Renal cortical epithelial cell (primary cell): ENCODE measurements at regions not wholly inside any gene's neighbourhood (a gene's known extent, or its start where the extent isn't known, plus 50 kb on each side); places are given as distances from the start of the nearest gene placed in this dataset.
"Not testable (repeated sequence)": the region's sequence is repeated elsewhere in the genome, so short reads cannot be mapped to it uniquely, and the experiment has no call there.

Experiments used
- DNase-seq: peaks from one replicate; pipeline ENCODE4 v3.0.0-alpha.2; 2011; ENCODE audit warnings: low read depth

- DNase-seq, result no peak
Measured at GRCh38 chr13:23947893-23948292, 50.6 kb upstream of the C1QTNF9B start.

GRCh38 chr13:23949200-23949599 lies 51.9 kb upstream of the C1QTNF9B start:
- DNase-seq, result no peak

GRCh38 chr13:23949736-23950135 lies 52.4 kb upstream of the C1QTNF9B start:
- no peak for DNase-seq

- DNase-seq, result peak; percentile 36
Measured at GRCh38 chr13:23950736-23951510, 53.6 kb upstream of the C1QTNF9B start.

GRCh38 chr13:23952796-23953195 lies 55.5 kb upstream of the C1QTNF9B start:
- no peak for DNase-seq

- DNase-seq, result no peak
Measured at GRCh38 chr13:23953860-23954512, 56.7 kb upstream of the C1QTNF9B start.

GRCh38 chr13:23955064-23955463 lies 57.8 kb upstream of the C1QTNF9B start:
- no peak for DNase-seq

- peak; percentile 96 for DNase-seq
Measured at GRCh38 chr13:23956106-23956505, 58.8 kb upstream of the C1QTNF9B start.

GRCh38 chr13:23957981-23958380 lies 60.7 kb upstream of the C1QTNF9B start:
- no peak for DNase-seq

- DNase-seq, result peak; percentile 89
Measured at GRCh38 chr13:23959231-23959862, 62.0 kb upstream of the C1QTNF9B start.

GRCh38 chr13:23960566-23961156 lies 63.4 kb upstream of the C1QTNF9B start:
- DNase-seq, result peak; percentile 64

- DNase-seq, result no peak
Measured at GRCh38 chr13:23963184-23963931, 66.1 kb upstream of the C1QTNF9B start.

GRCh38 chr13:23963947-23964346 lies 66.6 kb upstream of the C1QTNF9B start:
- DNase-seq, result no peak

- peak; percentile 34 for DNase-seq
Measured at GRCh38 chr13:23965346-23965745, 68.0 kb upstream of the C1QTNF9B start.

GRCh38 chr13:23966221-23966690 lies 69.0 kb upstream of the C1QTNF9B start:
- DNase-seq, result no peak

- no peak for DNase-seq
Measured at GRCh38 chr13:23966691-23967615, 69.7 kb upstream of the C1QTNF9B start.

GRCh38 chr13:23967792-23968191 lies 70.5 kb upstream of the C1QTNF9B start:
- DNase-seq, result not testable (repeated sequence)

GRCh38 chr13:23969647-23970046 lies 72.3 kb upstream of the C1QTNF9B start:
- no peak for DNase-seq

GRCh38 chr13:23979361-23980159 lies 82.3 kb upstream of the C1QTNF9B start:
- peak; percentile 79 for DNase-seq

- DNase-seq, result peak; percentile 54
Measured at GRCh38 chr13:23980160-23980551, 82.9 kb upstream of the C1QTNF9B start.
